ENCODE measurements at regions not wholly inside any gene's neighbourhood (a gene's known extent, or its start where the extent isn't known, plus 50 kb on each side); places are given as distances from the start of the nearest gene placed in this dataset.

GRCh38 chr16:85210423-85211169 is 98.3 kb upstream of the CIBAR2 start:
- TF ChIP-seq EZH2 (IDR thresholded peaks at IDR 0.05; ENCODE audit: low read length) (no peak), CTCF (optimal IDR thresholded peaks at IDR 0.05 in 1 of 3, IDR thresholded peaks at IDR 0.05 in 1 of 3, conservative IDR thresholded peaks at IDR 0.05 in 1 of 3; ENCODE audit: extremely low read depth in 1 of 3, insufficient read depth in 2 of 3, low read length in 3 of 3) (no peak)
